ENCODE measurements at regions not wholly inside any gene's neighbourhood (a gene's known extent, or its start where the extent isn't known, plus 50 kb on each side); places are given as distances from the start of the nearest gene placed in this dataset.

- ATAC-seq, result no peak
Measured at GRCh38 chr6:130766239-130767144, 60.7 kb upstream of the SMLR1 start.

- ATAC-seq, result no peak
Measured at GRCh38 chr6:130769861-130770260, 57.3 kb upstream of the SMLR1 start.

- ATAC-seq, result no peak
Measured at GRCh38 chr6:130771741-130772140, 55.5 kb upstream of the SMLR1 start.

- ATAC-seq, result no peak
Measured at GRCh38 chr6:130773860-130774259, 53.3 kb upstream of the SMLR1 start.

- no peak for ATAC-seq
Measured at GRCh38 chr6:130775411-130776012, 51.7 kb upstream of the SMLR1 start.

- ATAC-seq, result no peak
Measured at GRCh38 chr6:130776287-130776925, 50.8 kb upstream of the SMLR1 start.
